Esophagus muscularis mucosa (tissue), 4 donors: ENCODE measurements at regions not wholly inside any gene's neighbourhood (a gene's known extent, or its start where the extent isn't known, plus 50 kb on each side); places are given as distances from the start of the nearest gene placed in this dataset.

Experiments used
- DNase-seq: peaks from one replicate; pipeline ENCODE4 v3.0.0-alpha.2; 2017; ENCODE audit errors: extremely low spot score
- H3K27ac ChIP-seq, 4 donors: fragments of 200-600 bp; sonication (generic); replicated peaks in 1 of 4; 1 replicate in 3 of 4; 2 replicates in 1 of 4; pipeline ENCODE4 v1.5.1; 2016 to 2019; ENCODE audit warnings: mild to moderate bottlenecking in 1 of 4
- H3K27me3 ChIP-seq, 4 donors: fragments of 200-600 bp; sonication (generic); one replicate each; pipeline versions ENCODE4 v1.5.1 to v1.6.0; 2016 to 2019
- H3K36me3 ChIP-seq, 4 donors: fragments of 200-600 bp; sonication (generic); one replicate each; pipeline ENCODE4 v1.5.1; 2016 to 2019
- H3K4me1 ChIP-seq, 4 donors: fragments of 200-600 bp; sonication (generic); one replicate each; pipeline ENCODE4 v1.5.1; 2016 to 2019
- H3K4me3 ChIP-seq, 4 donors: fragments of 200-600 bp; sonication (generic); 1 replicate in 2 of 4; 2 replicates in 2 of 4; pipeline ENCODE4 v1.5.1; 2016 to 2019; ENCODE audit warnings: mild to moderate bottlenecking in 4 of 4, moderate library complexity in 1 of 4
- H3K9me3 ChIP-seq, 4 donors: fragments of 200-600 bp; sonication (generic); 1 replicate in 3 of 4; 2 replicates in 1 of 4; pipeline ENCODE4 v1.5.1; 2016 to 2019
- CTCF ChIP-seq, 3 experiments: fragments of 200-600 bp in 2 of 3; fragments of 450-650 bp in 1 of 3; sonication (generic) in 2 of 3; IDR thresholded peaks; one replicate each; pipeline ENCODE4 v1.5.1; 2017 to 2019; ENCODE audit warnings: antibody characterized with exemption in 3 of 3, mild to moderate bottlenecking in 2 of 3, moderate library complexity in 1 of 3
- EP300 ChIP-seq: sonication (generic); formaldehyde crosslinking; IDR thresholded peaks from one replicate; pipeline ENCODE4 v1.6.1; 2017; ENCODE audit warnings: antibody characterized with exemption
- POLR2A ChIP-seq: fragments of 450-650 bp; IDR thresholded peaks from one replicate; pipeline ENCODE4 v1.6.1; 2017; ENCODE audit warnings: antibody characterized with exemption, moderate library complexity, mild to moderate bottlenecking, low read depth
- POLR2AphosphoS5 ChIP-seq, 2 donors: sonication (generic); formaldehyde crosslinking; IDR thresholded peaks; one replicate each; pipeline ENCODE4 v1.6.1; 2017; ENCODE audit warnings: antibody characterized with exemption in 2 of 2
- WGBS: methylation state at CpG from one replicate; pipeline ENCODE4 v1.1.5; 2018; 5-methylcytosine and 5-hydroxymethylcytosine counted together
- intact Hi-C: fragments of 100-400 bp; cut with DNase I; formaldehyde crosslinking; loops from one replicate; pipeline ENCODE4 v1.15.1; 2023

GRCh38 chr10:30555465-30555864, 74.1 kb downstream of the LYZL2 start:
- DNase-seq, result no peak
- H3K36me3 ChIP-seq, result no peaks in the 10 kb centered on the region
- H3K27ac ChIP-seq, result no peak overlapping the region
- intact Hi-C loops, result no loop called here
- no peaks in the 10 kb centered on the region for H3K27me3 ChIP-seq
- H3K4me3 ChIP-seq, result no peak overlapping the region
- 97% methylated on average over 5 of the region's 5 CpGs for WGBS
- TF ChIP-seq POLR2AphosphoS5 (IDR thresholded peaks at IDR 0.05) (no peak), CTCF (IDR thresholded peaks at IDR 0.05) (no peak), EP300 (no peak), POLR2A (no peak)
- H3K9me3 ChIP-seq, result no peaks in the 10 kb centered on the region
- peaks cover 5 to 21% (median 7%) of the 10 kb centered on the region in 4 donors for H3K4me1 ChIP-seq

GRCh38 chr10:30554440-30554825, 75.1 kb downstream of the LYZL2 start:
- peak overlapping the region; percentile 59 to 73 (median 68) for H3K27ac ChIP-seq

GRCh38 chr10:30553626-30554439, 75.7 kb downstream of the LYZL2 start:
- no peaks in the 10 kb centered on the region for H3K36me3 ChIP-seq
- no peak for DNase-seq
- intact Hi-C loops, result no loop called here
- H3K27me3 ChIP-seq, result no peaks in the 10 kb centered on the region
- H3K4me1 ChIP-seq, result peaks cover 5 to 21% (median 7%) of the 10 kb centered on the region in 4 donors
- no peaks in the 10 kb centered on the region for H3K9me3 ChIP-seq
- WGBS, result 26% methylated on average over 12 of the region's 12 CpGs
- peak overlapping the region; percentile 31 to 44 (median 34) for H3K4me3 ChIP-seq
- TF ChIP-seq EP300 (no peak), POLR2AphosphoS5 (IDR thresholded peaks at IDR 0.05) (peak; percentile 74 to 86), CTCF (IDR thresholded peaks at IDR 0.05) (no peak)
- H3K27ac ChIP-seq, result peak overlapping the region; percentile 59 to 73 (median 68)

More at GRCh38 chr10:30554440-30554825, 75.1 kb downstream of the LYZL2 start:
- H3K27me3 ChIP-seq, result no peaks in the 10 kb centered on the region
- peak overlapping the region; percentile 31 to 44 (median 34) for H3K4me3 ChIP-seq
- no peaks in the 10 kb centered on the region for H3K9me3 ChIP-seq
- no peaks in the 10 kb centered on the region for H3K36me3 ChIP-seq
- WGBS, result 56% methylated on average over 5 of the region's 5 CpGs
- intact Hi-C loops, result no loop called here
- no peak for DNase-seq
- peaks cover 5 to 21% (median 7%) of the 10 kb centered on the region in 4 donors for H3K4me1 ChIP-seq
- TF ChIP-seq POLR2A, result no peak
- no peak for TF ChIP-seq POLR2AphosphoS5 (IDR thresholded peaks at IDR 0.05)
- TF ChIP-seq EP300, result no peak
- no peak for TF ChIP-seq CTCF (IDR thresholded peaks at IDR 0.05)

- intact Hi-C loops, result no loop called here
- Histone ChIP-seq H3K9me3 (no peaks in the 10 kb centered on the region), H3K4me1 (peaks cover 5 to 21% (median 7%) of the 10 kb centered on the region in 4 donors), H3K4me3 (no peak overlapping the region), H3K36me3 (no peaks in the 10 kb centered on the region), H3K27me3 (no peaks in the 10 kb centered on the region), H3K27ac (peak overlapping the region; percentile 59 to 73 (median 68))
- WGBS, result 74% methylated on average over 7 of the region's 7 CpGs
- TF ChIP-seq EP300 (no peak), POLR2A (no peak), CTCF (IDR thresholded peaks at IDR 0.05) (no peak), POLR2AphosphoS5 (IDR thresholded peaks at IDR 0.05) (no peak)
- no peak for DNase-seq
Observed at GRCh38 chr10:30553018-30553625, 76.4 kb downstream of the LYZL2 start.
